ENCODE measurements at regions not wholly inside any gene's neighbourhood (a gene's known extent, or its start where the extent isn't known, plus 50 kb on each side); places are given as distances from the start of the nearest gene placed in this dataset.

- TF ChIP-seq POLR2A (IDR thresholded peaks at IDR 0.05; ENCODE audit: low read depth, low read length) (no peak), RCOR1 (IDR thresholded peaks at IDR 0.05; ENCODE audit: insufficient replicate concordance, low read length) (no peak), MXI1 (IDR thresholded peaks at IDR 0.05; ENCODE audit: borderline replicate concordance, low read depth, low read length) (no peak), CHD1 (IDR thresholded peaks at IDR 0.05; ENCODE audit: low read depth, low read length) (no peak), MAZ (IDR thresholded peaks at IDR 0.05; ENCODE audit: borderline replicate concordance, low read depth, low read length) (no peak), RAD21 (IDR thresholded peaks at IDR 0.05; ENCODE audit: low read length) (no peak)
- TF ChIP-seq, protein P1, sequence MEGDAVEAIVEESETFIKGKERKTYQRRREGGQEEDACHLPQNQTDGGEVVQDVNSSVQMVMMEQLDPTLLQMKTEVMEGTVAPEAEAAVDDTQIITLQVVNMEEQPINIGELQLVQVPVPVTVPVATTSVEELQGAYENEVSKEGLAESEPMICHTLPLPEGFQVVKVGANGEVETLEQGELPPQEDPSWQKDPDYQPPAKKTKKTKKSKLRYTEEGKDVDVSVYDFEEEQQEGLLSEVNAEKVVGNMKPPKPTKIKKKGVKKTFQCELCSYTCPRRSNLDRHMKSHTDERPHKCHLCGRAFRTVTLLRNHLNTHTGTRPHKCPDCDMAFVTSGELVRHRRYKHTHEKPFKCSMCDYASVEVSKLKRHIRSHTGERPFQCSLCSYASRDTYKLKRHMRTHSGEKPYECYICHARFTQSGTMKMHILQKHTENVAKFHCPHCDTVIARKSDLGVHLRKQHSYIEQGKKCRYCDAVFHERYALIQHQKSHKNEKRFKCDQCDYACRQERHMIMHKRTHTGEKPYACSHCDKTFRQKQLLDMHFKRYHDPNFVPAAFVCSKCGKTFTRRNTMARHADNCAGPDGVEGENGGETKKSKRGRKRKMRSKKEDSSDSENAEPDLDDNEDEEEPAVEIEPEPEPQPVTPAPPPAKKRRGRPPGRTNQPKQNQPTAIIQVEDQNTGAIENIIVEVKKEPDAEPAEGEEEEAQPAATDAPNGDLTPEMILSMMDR (conservative IDR thresholded peaks at IDR 0.05; ENCODE audit: low read depth, low read length) = no peak
- TF ChIP-seq, protein P2, sequence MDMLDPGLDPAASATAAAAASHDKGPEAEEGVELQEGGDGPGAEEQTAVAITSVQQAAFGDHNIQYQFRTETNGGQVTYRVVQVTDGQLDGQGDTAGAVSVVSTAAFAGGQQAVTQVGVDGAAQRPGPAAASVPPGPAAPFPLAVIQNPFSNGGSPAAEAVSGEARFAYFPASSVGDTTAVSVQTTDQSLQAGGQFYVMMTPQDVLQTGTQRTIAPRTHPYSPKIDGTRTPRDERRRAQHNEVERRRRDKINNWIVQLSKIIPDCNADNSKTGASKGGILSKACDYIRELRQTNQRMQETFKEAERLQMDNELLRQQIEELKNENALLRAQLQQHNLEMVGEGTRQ (IDR thresholded peaks at IDR 0.05; ENCODE audit: low read depth, low read length) = no peak
These were observed 507.9 kb upstream of the NRG3 start for GRCh38 chr10:81367132-81367531.

Data from IMR-90 (cell line).